ENCODE measurements at regions not wholly inside any gene's neighbourhood (a gene's known extent, or its start where the extent isn't known, plus 50 kb on each side); places are given as distances from the start of the nearest gene placed in this dataset.

DNA sequence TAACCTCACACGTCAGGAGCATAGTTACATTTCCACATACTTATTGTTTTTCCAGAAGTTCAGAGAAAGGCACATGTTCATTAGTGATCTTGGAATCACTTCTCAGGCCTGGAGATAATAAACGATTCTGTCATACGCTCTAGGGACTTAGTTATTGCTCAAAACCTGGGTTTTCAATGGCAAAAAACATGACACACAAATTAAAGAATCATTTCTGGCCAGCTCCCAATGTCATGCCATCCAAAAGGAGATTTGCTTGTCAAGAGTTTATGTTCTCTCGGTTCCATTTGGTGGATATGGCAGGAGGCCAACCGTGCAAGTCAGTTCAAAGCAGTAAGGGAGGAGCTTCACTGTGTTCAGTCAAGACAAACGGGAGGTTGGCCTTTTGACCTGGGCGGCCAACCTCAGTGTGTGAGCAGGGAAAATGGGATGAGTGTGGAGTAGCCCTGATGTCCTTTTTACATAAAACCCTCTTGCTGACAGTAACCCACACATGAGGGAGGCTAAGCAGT lies 123.4 kb downstream of the NXNL2 start:
- DNase-seq (ENCODE audit: low read depth in 2 of 2) = no peak

DNA sequence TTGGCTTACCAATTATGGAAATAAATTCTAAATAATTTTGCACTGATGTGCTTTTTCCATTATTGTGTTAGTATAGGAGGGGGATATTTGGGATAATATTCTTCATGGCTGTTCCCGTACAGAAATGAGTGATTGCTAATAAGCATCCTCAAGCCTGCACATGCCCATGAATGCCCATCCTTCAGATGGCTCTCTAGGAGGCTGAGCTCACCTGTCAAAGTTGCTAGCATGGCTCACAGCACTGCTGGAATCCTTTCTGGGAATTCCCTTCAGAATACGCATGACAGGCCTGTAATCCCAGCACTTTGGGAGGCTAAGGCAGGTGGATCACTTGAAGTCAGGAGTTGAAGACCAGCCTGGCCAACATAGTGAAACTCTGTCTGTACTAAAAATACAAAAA lies 124.1 kb downstream of the NXNL2 start:
- no peak for DNase-seq (ENCODE audit: low read depth in 2 of 2)

DNA sequence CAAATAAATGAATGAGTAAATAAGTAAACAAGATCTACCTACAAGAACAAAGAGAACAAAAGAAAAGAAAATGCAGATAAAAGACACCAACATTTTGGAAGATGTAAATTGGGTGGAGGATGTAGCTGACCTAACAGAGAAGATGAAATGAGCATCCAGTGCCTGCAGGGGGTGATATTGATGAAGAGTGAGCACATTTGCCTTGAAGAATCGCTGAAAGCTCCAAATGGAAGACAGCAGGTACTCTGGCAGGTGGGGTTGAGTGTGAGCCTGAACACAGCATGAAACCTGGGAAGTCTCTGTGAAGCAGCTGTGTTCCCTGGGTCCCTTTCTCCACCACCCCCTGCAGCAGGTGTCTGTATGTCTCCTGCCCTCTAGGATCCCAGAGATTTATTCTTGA lies 125.6 kb downstream of the NXNL2 start:
- no peak for DNase-seq (ENCODE audit: low read depth in 2 of 2)

- no peak for DNase-seq (ENCODE audit: low read depth in 2 of 2)
Measured at GRCh38 chr9:88661759-88662158, 126.8 kb downstream of the NXNL2 start.

DNA sequence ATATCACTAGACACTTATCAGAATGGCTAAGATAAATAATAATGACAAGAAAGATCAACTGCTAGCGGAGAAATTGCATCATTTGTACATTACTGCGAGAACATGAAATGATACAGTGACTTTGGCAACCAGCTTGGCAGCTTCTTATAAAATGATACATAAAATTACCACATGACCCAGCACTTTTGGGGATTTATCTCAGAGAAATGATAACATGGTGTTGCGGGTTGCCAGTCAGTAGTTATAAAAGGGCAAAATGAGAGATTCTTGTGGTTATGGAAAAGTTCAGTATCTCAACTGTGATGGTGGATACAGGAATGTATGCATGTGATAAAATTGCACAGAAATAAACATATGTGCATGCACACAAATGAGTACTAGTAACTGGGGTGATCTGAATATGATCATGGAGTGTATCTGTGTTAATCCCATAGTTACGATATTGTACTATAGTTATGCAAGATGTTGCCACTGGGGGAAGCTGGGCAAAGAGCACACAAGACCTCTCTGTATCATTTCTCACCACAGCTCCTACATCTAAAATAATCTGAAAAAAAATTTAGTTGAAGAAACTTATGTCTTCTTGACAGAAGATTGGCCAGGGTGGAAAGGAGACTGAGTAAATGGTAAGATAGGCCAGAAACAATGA lies 128.9 kb downstream of the NXNL2 start:
- no peak for DNase-seq (ENCODE audit: low read depth in 2 of 2)

DNA sequence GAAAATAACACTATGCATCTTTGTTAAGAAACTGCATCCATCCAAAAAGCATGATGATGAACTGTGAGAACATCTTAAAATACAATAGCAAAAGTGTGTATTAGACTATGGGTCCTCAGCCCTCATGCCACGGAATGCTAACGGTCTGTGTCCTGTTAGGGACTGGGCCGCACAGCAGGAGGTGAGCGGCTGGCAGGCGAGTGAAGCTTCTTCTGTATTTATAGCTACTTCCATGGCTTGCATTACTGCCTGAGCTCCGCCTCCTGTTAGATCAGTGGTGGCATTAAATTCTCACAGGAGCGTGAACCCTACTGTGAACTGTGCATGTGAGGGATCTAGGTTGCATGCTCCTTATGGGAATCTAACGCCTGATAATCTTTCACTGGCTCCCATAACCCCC lies 129.8 kb downstream of the NXNL2 start:
- no peak for DNase-seq (ENCODE audit: low read depth in 2 of 2)

DNA sequence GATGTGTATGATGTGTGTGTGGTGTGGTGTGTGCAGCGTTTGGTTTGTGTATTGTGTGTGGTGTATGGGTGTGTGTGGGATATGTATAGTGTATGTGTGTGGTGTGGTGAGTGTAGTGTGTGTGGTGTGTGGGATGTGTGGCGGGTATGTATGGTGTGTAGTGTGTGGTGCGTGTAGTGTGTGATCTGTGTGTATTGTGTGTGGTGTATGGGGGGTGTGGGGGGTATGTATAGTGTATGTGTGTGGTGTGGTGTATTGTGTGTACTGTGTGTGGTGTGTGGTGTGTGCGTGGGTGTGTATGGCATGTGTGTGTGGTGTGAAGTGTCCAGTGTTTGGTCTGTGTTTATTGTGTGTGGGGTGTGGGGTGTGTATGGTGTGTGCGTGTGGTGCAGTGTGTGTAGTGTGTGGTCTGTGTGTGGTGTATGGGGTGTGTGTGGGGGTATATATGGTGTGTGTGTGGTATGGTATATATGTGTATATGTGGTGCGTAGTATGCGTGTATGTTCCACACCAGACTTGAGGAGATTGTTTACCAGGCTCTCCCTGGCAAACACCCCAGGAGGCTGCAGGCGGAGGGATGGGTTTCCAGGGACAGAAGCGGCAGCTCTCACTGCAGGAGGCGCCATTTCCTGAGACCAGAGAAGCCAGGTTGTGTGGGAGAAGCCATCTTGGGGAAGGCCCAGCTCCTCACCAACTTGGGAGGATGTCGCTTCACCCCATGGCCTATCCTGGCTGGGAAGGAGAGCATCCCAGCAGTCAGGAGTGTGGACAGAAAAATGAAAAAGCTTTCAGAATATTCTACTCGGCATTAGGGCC lies 138.1 kb downstream of the NXNL2 start:
- no peak for DNase-seq (ENCODE audit: low read depth in 2 of 2)

DNA sequence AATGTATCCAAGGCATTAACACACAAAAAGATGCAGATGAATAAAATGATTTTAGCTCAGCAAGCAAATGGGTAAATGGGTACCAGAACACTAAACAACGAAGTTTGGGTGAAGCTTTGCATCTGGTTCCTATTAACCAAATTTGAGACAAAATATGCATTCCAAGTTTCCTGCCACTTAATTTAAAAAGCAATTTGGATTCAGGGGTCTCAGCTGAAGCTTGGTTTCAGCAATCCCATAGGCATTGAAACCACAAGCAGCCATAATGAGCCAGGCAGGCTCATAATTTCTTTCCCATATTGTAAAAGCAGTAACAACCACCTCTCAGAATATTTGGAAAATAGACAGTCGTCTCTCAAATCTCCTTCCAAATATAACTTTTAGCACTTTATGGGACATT lies 138.9 kb downstream of the NXNL2 start:
- no peak for DNase-seq (ENCODE audit: low read depth in 2 of 2)

GRCh38 chr9:88676644-88677043 lies 141.7 kb downstream of the NXNL2 start:
- no peak for DNase-seq (ENCODE audit: low read depth in 2 of 2)

- DNase-seq (ENCODE audit: low read depth in 2 of 2) = no peak
Measured at GRCh38 chr9:88678008-88678407, 143.0 kb downstream of the NXNL2 start.

DNA sequence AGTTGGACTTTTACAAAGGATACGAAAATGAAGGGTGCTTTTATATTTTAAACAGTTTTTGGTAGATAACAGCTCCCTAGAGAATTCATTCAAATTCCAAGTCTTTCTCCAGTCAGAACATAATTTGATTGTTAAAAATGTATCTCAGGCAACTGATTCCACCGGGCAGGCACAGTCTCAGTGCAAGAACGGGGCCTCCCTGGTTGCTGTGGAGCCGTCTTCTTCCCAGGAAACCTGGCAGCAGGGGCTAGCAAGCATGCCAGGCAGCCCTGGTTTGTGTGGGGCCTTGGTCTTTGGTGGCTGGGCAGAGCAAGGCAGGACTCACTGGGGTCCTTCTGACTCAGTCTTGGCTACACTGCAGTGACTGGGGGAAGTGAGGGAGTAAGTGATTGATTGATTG lies 143.5 kb downstream of the NXNL2 start:
- DNase-seq (ENCODE audit: low read depth in 2 of 2) = no peak

DNA sequence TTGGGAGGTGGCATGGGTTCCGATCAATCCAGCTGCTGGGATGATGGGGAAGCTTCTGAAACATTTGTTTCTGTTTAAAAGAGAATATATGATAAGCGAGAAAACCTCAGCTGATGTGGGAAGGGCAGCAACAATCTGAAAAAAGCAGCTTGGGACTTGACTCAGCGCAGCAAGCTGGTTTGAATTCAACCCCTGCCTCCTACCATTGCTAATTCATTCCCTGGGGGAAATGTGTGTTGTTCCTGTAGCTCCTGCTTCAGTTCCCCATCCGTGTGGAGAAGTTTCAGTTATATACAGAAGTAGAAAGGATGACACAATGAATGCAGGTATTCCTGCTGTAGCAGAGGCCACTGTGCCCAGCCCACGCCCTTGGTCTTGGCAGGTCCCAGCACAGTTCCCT lies 145.1 kb downstream of the NXNL2 start:
- no peak for DNase-seq (ENCODE audit: low read depth in 2 of 2)

- no peak for DNase-seq (ENCODE audit: low read depth in 2 of 2)
Measured at GRCh38 chr9:88680505-88681160, 145.7 kb downstream of the NXNL2 start.

- no peak for DNase-seq (ENCODE audit: low read depth in 2 of 2)
Measured at GRCh38 chr9:88681434-88681833, 146.5 kb downstream of the NXNL2 start.

- DNase-seq (ENCODE audit: low read depth in 2 of 2) = no peak
Measured at GRCh38 chr9:88682431-88682831, 147.5 kb downstream of the NXNL2 start.

- DNase-seq (ENCODE audit: low read depth in 2 of 2) = no peak
Measured at GRCh38 chr9:88684046-88684445, 149.1 kb downstream of the NXNL2 start.

DNA sequence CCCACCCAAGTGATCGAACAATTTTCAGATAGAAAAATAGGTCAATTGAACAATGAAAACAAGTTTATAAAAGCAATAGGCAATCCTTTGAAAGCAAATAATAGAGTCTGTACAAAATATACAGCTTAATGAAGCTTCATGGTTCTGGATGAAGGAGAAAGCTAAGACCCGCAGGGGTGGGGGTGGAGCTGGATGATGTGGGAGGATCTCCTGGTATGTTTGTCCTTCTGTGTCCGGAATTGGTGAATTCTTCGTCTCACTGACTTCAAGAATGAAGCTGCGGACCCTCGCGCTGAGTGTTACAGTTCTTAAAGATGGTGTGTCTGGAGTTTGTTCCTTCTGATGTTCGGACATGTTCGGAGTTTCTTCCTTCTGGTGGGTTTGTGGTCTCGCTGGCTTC lies 149.9 kb downstream of the NXNL2 start:
- no peak for DNase-seq (ENCODE audit: low read depth in 2 of 2)

DNA sequence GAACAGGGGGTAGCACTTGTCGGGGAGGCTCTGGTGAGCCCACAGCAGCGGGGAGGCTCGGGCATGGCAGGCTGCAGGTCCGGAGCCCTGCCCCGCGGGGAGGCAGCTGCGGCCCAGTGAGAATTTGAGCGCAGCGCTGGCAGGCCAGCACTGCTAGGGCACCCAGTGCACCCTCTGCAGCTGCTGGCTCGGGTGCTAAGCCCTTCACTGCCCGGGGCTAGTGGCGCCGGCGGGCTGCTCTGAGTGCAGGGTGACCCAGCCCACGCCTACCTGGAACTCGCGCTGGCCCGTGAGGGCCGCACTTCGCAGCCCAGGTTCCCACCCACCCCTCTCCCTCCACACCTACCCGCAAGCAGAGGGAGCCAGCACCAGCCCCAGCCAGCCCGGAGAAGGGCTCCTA lies 151.0 kb downstream of the NXNL2 start:
- no peak for DNase-seq (ENCODE audit: low read depth in 2 of 2)

- no peak for DNase-seq (ENCODE audit: low read depth in 2 of 2)
Measured at GRCh38 chr9:88689509-88690298, 154.7 kb downstream of the NXNL2 start.

GRCh38 chr9:88690628-88691027 lies 155.7 kb downstream of the NXNL2 start:
- no peak for DNase-seq (ENCODE audit: low read depth in 2 of 2)

DNA sequence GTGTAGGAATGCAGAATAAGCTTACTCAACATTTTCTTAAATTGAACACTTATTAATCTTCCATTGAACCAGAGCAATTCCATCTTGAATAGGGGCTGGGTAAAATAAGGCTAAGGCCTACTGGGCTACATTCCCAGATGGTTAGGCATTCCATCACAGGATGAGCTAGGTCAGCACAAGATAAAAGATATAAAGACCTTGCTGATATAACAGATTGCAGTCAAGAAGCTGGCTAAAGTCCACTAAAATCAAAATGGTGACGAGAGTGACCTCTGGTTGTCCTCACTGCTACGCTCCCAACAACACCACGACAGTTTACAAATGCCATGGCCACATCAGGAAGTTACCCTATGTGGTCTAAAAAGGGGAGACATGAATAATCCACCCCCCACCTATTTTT lies 156.1 kb downstream of the NXNL2 start:
- DNase-seq (ENCODE audit: low read depth in 2 of 2) = no peak

DNA sequence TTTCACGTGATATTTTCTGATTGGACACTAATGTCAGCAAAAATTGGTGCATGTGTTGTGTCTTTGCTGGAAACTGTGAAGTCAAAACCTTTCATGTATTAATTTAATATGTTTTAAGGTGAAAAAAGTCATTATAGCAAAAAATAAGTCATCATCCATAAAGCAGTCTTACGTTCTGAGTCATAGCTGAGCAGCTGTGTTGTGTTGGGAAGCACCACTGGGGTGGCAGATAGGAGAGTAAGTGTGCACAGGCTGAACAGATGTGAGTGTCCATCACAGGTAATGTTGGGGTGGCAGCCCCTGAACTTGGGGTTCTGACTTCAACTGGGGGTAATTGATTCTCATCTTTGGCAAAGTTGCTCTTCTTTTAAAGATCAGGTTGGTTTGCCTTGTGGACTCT lies 156.8 kb downstream of the NXNL2 start:
- DNase-seq (ENCODE audit: low read depth in 2 of 2) = no peak

Data from stimulated activated CD4-positive, alpha-beta T cell treated with anti-CD3 and anti-CD28 coated beads, Interleukin-15, amount 100 ng/mL, for 48 hours (primary cell).